Gastrocnemius medialis (tissue), 4 donors: ENCODE measurements at regions not wholly inside any gene's neighbourhood (a gene's known extent, or its start where the extent isn't known, plus 50 kb on each side); places are given as distances from the start of the nearest gene placed in this dataset.

ENCODE experiments used
- POLR2A ChIP-seq, 2 donors: fragments of 450-650 bp; IDR thresholded peaks; one replicate each; pipeline ENCODE4 v1.6.1; 2017; ENCODE audit warnings: antibody characterized with exemption in 2 of 2, mild to moderate bottlenecking in 2 of 2, moderate library complexity in 2 of 2
- TF ChIP-seq, protein P1 (sequence below), 5 experiments: fragments of 450-650 bp in 3 of 5; fragments of 200-600 bp in 2 of 5; sonication (generic) in 2 of 5; IDR thresholded peaks in 4 of 5; conservative IDR thresholded peaks in 1 of 5; 1 replicate in 4 of 5; 2 replicates in 1 of 5; pipeline ENCODE4 v1.5.1; 2016 to 2019; ENCODE audit warnings: antibody characterized with exemption in 5 of 5, mild to moderate bottlenecking in 3 of 5, moderate library complexity in 3 of 5

DNA sequence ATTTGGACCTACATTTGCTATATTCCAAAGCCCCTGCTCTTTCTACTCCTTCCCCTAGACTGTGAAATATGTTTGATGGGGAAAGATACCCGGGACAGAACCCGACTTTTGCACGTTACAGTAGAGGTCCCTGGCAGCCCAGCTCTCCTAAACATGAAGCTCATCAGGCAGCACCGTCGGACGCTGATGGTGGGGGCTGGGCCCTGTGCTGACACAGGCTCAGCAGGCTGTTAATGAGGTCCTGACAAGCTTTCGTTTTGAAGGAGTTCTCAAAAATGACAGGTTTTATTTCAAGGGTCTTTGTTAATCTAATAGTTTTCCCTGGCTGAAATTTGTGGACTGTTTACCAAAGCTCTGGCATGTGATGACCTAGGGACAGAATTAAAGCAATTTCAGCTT, 102.3 kb downstream of the SLC25A47 start:
- TF ChIP-seq, protein P1, sequence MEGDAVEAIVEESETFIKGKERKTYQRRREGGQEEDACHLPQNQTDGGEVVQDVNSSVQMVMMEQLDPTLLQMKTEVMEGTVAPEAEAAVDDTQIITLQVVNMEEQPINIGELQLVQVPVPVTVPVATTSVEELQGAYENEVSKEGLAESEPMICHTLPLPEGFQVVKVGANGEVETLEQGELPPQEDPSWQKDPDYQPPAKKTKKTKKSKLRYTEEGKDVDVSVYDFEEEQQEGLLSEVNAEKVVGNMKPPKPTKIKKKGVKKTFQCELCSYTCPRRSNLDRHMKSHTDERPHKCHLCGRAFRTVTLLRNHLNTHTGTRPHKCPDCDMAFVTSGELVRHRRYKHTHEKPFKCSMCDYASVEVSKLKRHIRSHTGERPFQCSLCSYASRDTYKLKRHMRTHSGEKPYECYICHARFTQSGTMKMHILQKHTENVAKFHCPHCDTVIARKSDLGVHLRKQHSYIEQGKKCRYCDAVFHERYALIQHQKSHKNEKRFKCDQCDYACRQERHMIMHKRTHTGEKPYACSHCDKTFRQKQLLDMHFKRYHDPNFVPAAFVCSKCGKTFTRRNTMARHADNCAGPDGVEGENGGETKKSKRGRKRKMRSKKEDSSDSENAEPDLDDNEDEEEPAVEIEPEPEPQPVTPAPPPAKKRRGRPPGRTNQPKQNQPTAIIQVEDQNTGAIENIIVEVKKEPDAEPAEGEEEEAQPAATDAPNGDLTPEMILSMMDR (IDR thresholded peaks at IDR 0.05 in 4 of 5, conservative IDR thresholded peaks at IDR 0.05 in 1 of 5), result no peak
- TF ChIP-seq POLR2A (IDR thresholded peaks at IDR 0.05), result no peak
